Cardiac muscle cell (in vitro differentiated cells and primary cell): ENCODE measurements at regions not wholly inside any gene's neighbourhood (a gene's known extent, or its start where the extent isn't known, plus 50 kb on each side); places are given as distances from the start of the nearest gene placed in this dataset.
"Not testable (repeated sequence)": the region's sequence is repeated elsewhere in the genome, so short reads cannot be mapped to it uniquely, and the experiment has no call there.

Experiments used
- DNase-seq, 2 donors: peaks; one replicate each; pipeline versions ENCODE4 v3.0.0 to v3.0.0-alpha.2; 2010 to 2017; ENCODE audit warnings: low read depth in 1 of 2, low spot score in 1 of 2
- H3K27ac ChIP-seq: fragments of 200-600 bp; sonication (generic); 2 replicates; pipeline ENCODE4 v1.5.1; 2016
- H3K27me3 ChIP-seq: fragments of 200-600 bp; sonication (generic); 2 replicates; pipeline ENCODE4 v1.6.0; 2016; ENCODE audit warnings: control low read depth
- H3K36me3 ChIP-seq: fragments of 200-600 bp; sonication (generic); 2 replicates; pipeline ENCODE4 v1.5.1; 2016; ENCODE audit warnings: control low read depth
- H3K4me1 ChIP-seq: fragments of 200-600 bp; sonication (generic); 2 replicates; pipeline ENCODE4 v1.8.1; 2017; ENCODE audit warnings: low read depth, mild to moderate bottlenecking, mixed run types
- H3K4me3 ChIP-seq: fragments of 200-600 bp; sonication (generic); 2 replicates; pipeline ENCODE4 v1.5.1; 2016; ENCODE audit warnings: mild to moderate bottlenecking
- H3K9me3 ChIP-seq: fragments of 200-600 bp; sonication (generic); 2 replicates; pipeline ENCODE4 v1.5.1; 2017; ENCODE audit warnings: low read depth, mild to moderate bottlenecking, control low read depth
- CTCF ChIP-seq: IDR thresholded peaks from 2 replicates; pipeline ENCODE4 v1.5.1; 2012; ENCODE audit warnings: low read depth, mild to moderate bottlenecking, low read length

GRCh38 chr4:89492581-89493071 is 185.0 kb upstream of the GPRIN3 start:
- no peak overlapping the region for H3K27ac ChIP-seq
- peak in 1 of 2 donors; percentile 86 for DNase-seq
- H3K9me3 ChIP-seq = no peaks in the 10 kb centered on the region
- H3K27me3 ChIP-seq = no peaks in the 10 kb centered on the region
- no peak for TF ChIP-seq CTCF
- H3K4me3 ChIP-seq = no peak overlapping the region
- H3K36me3 ChIP-seq = no peaks in the 10 kb centered on the region
- no peaks in the 10 kb centered on the region for H3K4me1 ChIP-seq

GRCh38 chr4:89491761-89492160 is 184.2 kb upstream of the GPRIN3 start:
- Histone ChIP-seq H3K4me3 (no peak overlapping the region), H3K27me3 (no peaks in the 10 kb centered on the region), H3K4me1 (no peaks in the 10 kb centered on the region), H3K9me3 (no peaks in the 10 kb centered on the region), H3K36me3 (no peaks in the 10 kb centered on the region), H3K27ac (no peak overlapping the region)
- TF ChIP-seq CTCF = no peak
- DNase-seq = no peak

GRCh38 chr4:89489921-89490431 is 182.4 kb upstream of the GPRIN3 start:
- H3K27me3 ChIP-seq, H3K36me3 ChIP-seq, H3K27ac ChIP-seq, DNase-seq, H3K4me1 ChIP-seq, H3K9me3 ChIP-seq, H3K4me3 ChIP-seq: not testable (repeated sequence)

- no peaks in the 10 kb centered on the region for H3K4me1 ChIP-seq
- no peak overlapping the region for H3K27ac ChIP-seq
- TF ChIP-seq CTCF = no peak
- H3K9me3 ChIP-seq = no peaks in the 10 kb centered on the region
- H3K36me3 ChIP-seq = no peaks in the 10 kb centered on the region
- no peak for DNase-seq
- no peak overlapping the region for H3K4me3 ChIP-seq
- no peaks in the 10 kb centered on the region for H3K27me3 ChIP-seq
Observed at GRCh38 chr4:89489338-89489771, 181.8 kb upstream of the GPRIN3 start.

- no peak for DNase-seq
- Histone ChIP-seq H3K4me3 (no peak overlapping the region), H3K9me3 (no peaks in the 10 kb centered on the region), H3K4me1 (no peaks in the 10 kb centered on the region), H3K27ac (no peak overlapping the region), H3K36me3 (no peaks in the 10 kb centered on the region), H3K27me3 (no peaks in the 10 kb centered on the region)
- TF ChIP-seq CTCF = no peak
Observed at GRCh38 chr4:89488736-89489135, 181.1 kb upstream of the GPRIN3 start.

GRCh38 chr4:89486673-89487072 is 179.1 kb upstream of the GPRIN3 start:
- no peak for DNase-seq
- TF ChIP-seq CTCF = no peak
- Histone ChIP-seq H3K9me3 (no peaks in the 10 kb centered on the region), H3K36me3 (no peaks in the 10 kb centered on the region), H3K4me3 (no peak overlapping the region), H3K27ac (no peak overlapping the region), H3K4me1 (no peaks in the 10 kb centered on the region), H3K27me3 (no peaks in the 10 kb centered on the region)
